H1 (cell line): ENCODE measurements at regions not wholly inside any gene's neighbourhood (a gene's known extent, or its start where the extent isn't known, plus 50 kb on each side); places are given as distances from the start of the nearest gene placed in this dataset.

Experiments used
- ASH2L ChIP-seq: fragments of 200-600, 300-600 bp; sonication (generic); IDR thresholded peaks from one replicate; pipeline ENCODE4 v1.7.1; 2017; ENCODE audit warnings: low read length
- CEBPB ChIP-seq: IDR thresholded peaks from 2 replicates; pipeline ENCODE4 v1.6.1; 2012; ENCODE audit warnings: low read depth, low read length
- EP300 ChIP-seq, 2 experiments: IDR thresholded peaks; 1 replicate in 1 of 2; 2 replicates in 1 of 2; pipeline ENCODE4 v1.6.1; 2011 to 2012; ENCODE audit warnings: low read depth in 2 of 2, low read length in 2 of 2, mild to moderate bottlenecking in 2 of 2, borderline replicate concordance in 1 of 2, inconsistent platforms in 1 of 2, moderate library complexity in 1 of 2
- EZH2 ChIP-seq: fragments of 200-600 bp; sonication (generic); IDR thresholded peaks from 2 replicates; pipeline ENCODE4 v1.7.1; 2012; ENCODE audit warnings: low read depth, mild to moderate bottlenecking, moderate library complexity, low read length, inconsistent platforms; ENCODE audit not compliant: severe bottlenecking
- MAFK ChIP-seq: IDR thresholded peaks from 2 replicates; pipeline ENCODE4 v1.6.1; 2012; ENCODE audit warnings: low read depth, mild to moderate bottlenecking, improper control_type of control experiment, low read length
- TF ChIP-seq, protein P1 (sequence below), 3 experiments: IDR thresholded peaks; 1 replicate in 2 of 3; 2 replicates in 1 of 3; pipeline versions ENCODE4 v1.5.1 to v1.6.1; 2011; ENCODE audit warnings: low read length in 3 of 3, mild to moderate bottlenecking in 3 of 3, inconsistent platforms in 2 of 3, low read depth in 1 of 3, moderate library complexity in 1 of 3; ENCODE audit not compliant: insufficient read depth in 1 of 3; ENCODE audit errors: control extremely low read depth in 1 of 3

DNA sequence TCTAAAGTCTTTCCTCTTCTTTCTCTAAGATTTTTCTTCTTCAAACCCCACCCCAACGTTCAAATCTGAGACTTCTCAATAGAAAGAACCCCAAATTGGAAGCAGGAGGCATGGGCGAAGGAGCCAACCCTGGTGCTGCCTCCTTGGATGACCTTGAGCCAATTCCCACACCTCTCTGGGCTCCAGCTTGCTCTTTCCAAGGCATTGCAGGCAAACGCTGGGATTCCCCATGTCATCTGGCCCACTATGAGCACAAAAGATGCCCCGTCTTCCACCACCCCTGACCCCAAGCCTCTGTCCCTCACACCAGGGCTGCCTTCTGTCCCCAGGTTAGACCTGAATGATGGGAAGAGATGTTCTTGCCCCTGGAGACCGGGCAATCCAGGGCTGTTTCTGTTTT, 57.0 kb downstream of the TTC32 start:
- TF ChIP-seq, protein P1, sequence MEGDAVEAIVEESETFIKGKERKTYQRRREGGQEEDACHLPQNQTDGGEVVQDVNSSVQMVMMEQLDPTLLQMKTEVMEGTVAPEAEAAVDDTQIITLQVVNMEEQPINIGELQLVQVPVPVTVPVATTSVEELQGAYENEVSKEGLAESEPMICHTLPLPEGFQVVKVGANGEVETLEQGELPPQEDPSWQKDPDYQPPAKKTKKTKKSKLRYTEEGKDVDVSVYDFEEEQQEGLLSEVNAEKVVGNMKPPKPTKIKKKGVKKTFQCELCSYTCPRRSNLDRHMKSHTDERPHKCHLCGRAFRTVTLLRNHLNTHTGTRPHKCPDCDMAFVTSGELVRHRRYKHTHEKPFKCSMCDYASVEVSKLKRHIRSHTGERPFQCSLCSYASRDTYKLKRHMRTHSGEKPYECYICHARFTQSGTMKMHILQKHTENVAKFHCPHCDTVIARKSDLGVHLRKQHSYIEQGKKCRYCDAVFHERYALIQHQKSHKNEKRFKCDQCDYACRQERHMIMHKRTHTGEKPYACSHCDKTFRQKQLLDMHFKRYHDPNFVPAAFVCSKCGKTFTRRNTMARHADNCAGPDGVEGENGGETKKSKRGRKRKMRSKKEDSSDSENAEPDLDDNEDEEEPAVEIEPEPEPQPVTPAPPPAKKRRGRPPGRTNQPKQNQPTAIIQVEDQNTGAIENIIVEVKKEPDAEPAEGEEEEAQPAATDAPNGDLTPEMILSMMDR (IDR thresholded peaks at IDR 0.05; ENCODE audit: control extremely low read depth in 1 of 3, insufficient read depth in 1 of 3, low read depth in 1 of 3, low read length in 3 of 3), result no peak
- TF ChIP-seq EZH2 (no peak), EP300 (IDR thresholded peaks at IDR 0.05; ENCODE audit: borderline replicate concordance in 1 of 2, low read depth in 2 of 2, low read length in 2 of 2) (no peak), MAFK (no peak), CEBPB (no peak), ASH2L (no peak)
